HEK293T (cell line): ENCODE measurements at regions not wholly inside any gene's neighbourhood (a gene's known extent, or its start where the extent isn't known, plus 50 kb on each side); places are given as distances from the start of the nearest gene placed in this dataset.

Experiments
- CTCF ChIA-PET: fragments of 350-600 bp; formaldehyde crosslinking; extraction: SDS; loops from one replicate; lab custom pipeline; 2021; ENCODE audit warnings: antibody characterized with exemption, inconsistent platforms; lab: Yijun Ruan, JAX
- POLR2A ChIA-PET: fragments of 350-600 bp; formaldehyde crosslinking; extraction: SDS; loops from one replicate; lab custom pipeline; 2020; ENCODE audit warnings: antibody characterized with exemption, inconsistent platforms; lab: Yijun Ruan, JAX
- DNase-seq: peaks from one replicate; pipeline ENCODE4 v3.0.0; 2012; ENCODE audit warnings: mixed read lengths; ENCODE audit errors: extremely low spot score
- ARNT ChIP-seq: fragments of 450-650 bp; IDR thresholded peaks from 2 replicates; pipeline ENCODE4 v1.6.1; 2017; ENCODE audit warnings: mild to moderate bottlenecking
- BHLHE40 ChIP-seq: fragments of 450-650 bp; IDR thresholded peaks from 2 replicates; pipeline ENCODE4 v1.6.1; 2016; ENCODE audit warnings: mild to moderate bottlenecking, moderate library complexity, borderline replicate concordance
- CTBP1 ChIP-seq: fragments of 450-650 bp; IDR thresholded peaks from 2 replicates; pipeline ENCODE4 v1.6.1; 2016; ENCODE audit warnings: borderline replicate concordance
- ELF4 ChIP-seq: fragments of 450-650 bp; IDR thresholded peaks from 2 replicates; pipeline ENCODE4 v1.6.1; 2017; ENCODE audit warnings: antibody characterized with exemption
- FOXA1 ChIP-seq: fragments of 450-650 bp; IDR thresholded peaks from 2 replicates; pipeline ENCODE4 v1.6.1; 2016; ENCODE audit warnings: mild to moderate bottlenecking
- FOXK2 ChIP-seq: fragments of 450-650 bp; IDR thresholded peaks from 2 replicates; pipeline ENCODE4 v1.6.1; 2016; ENCODE audit warnings: mild to moderate bottlenecking
- FOXM1 ChIP-seq: fragments of 450-650 bp; IDR thresholded peaks from 2 replicates; pipeline ENCODE4 v1.6.1; 2017; ENCODE audit warnings: mild to moderate bottlenecking, borderline replicate concordance
- HDGF ChIP-seq: fragments of 450-650 bp; IDR thresholded peaks from 2 replicates; pipeline ENCODE4 v1.6.1; 2017; ENCODE audit warnings: antibody characterized with exemption, borderline replicate concordance
- L3MBTL2 ChIP-seq: fragments of 450-650 bp; conservative IDR thresholded peaks from 2 replicates; pipeline ENCODE4 v1.6.1; 2016; ENCODE audit warnings: mild to moderate bottlenecking
- LEF1 ChIP-seq: fragments of 450-650 bp; IDR thresholded peaks from 2 replicates; pipeline ENCODE4 v1.6.1; 2017; ENCODE audit warnings: mild to moderate bottlenecking, borderline replicate concordance
- NFRKB ChIP-seq: fragments of 450-650 bp; IDR thresholded peaks from 2 replicates; pipeline ENCODE4 v1.6.1; 2016; ENCODE audit warnings: mild to moderate bottlenecking, moderate library complexity
- PKNOX1 ChIP-seq: fragments of 450-650 bp; IDR thresholded peaks from 2 replicates; pipeline ENCODE4 v1.6.1; 2016
- SP1 ChIP-seq: fragments of 450-650 bp; IDR thresholded peaks from 2 replicates; pipeline ENCODE4 v1.6.1; 2017
- SUZ12 ChIP-seq: fragments of 450-650 bp; IDR thresholded peaks from 2 replicates; pipeline ENCODE4 v1.6.1; 2016; ENCODE audit warnings: mild to moderate bottlenecking
- TARDBP ChIP-seq: fragments of 450-650 bp; IDR thresholded peaks from 2 replicates; pipeline ENCODE4 v1.6.1; 2016
- ZNF384 ChIP-seq: fragments of 450-650 bp; IDR thresholded peaks from 2 replicates; pipeline ENCODE4 v1.6.1; 2016

- DNase-seq, result no peak
- TF ChIP-seq FOXK2 (no peak), SUZ12 (no peak), ARNT (no peak), FOXM1 (no peak)
- POLR2A ChIA-PET, result no interaction called here
- CTCF ChIA-PET, result no interaction called here
Measured at GRCh38 chr11:95388086-95388485, 157.1 kb upstream of the SESN3 start.

GRCh38 chr11:95387325-95387724 lies 156.3 kb upstream of the SESN3 start:
- DNase-seq, result no peak
- TF ChIP-seq CTBP1 (no peak), L3MBTL2 (no peak), SUZ12 (no peak), FOXA1 (no peak), ARNT (no peak), HDGF (no peak), SP1 (no peak), BHLHE40 (no peak), FOXM1 (no peak), ELF4 (no peak), ZNF384 (no peak), PKNOX1 (no peak)
- ChIA-PET CTCF (no interaction called here), POLR2A (no interaction called here)

- DNase-seq, result no peak
- TF ChIP-seq ZNF384, result no peak
- no peak for TF ChIP-seq L3MBTL2
- no peak for TF ChIP-seq SUZ12
- no peak for TF ChIP-seq CTBP1
- no peak for TF ChIP-seq NFRKB
- no peak for TF ChIP-seq PKNOX1
- CTCF ChIA-PET, result no interaction called here
- POLR2A ChIA-PET, result no interaction called here
Measured at GRCh38 chr11:95385577-95385976, 154.6 kb upstream of the SESN3 start.

GRCh38 chr11:95379479-95379878 lies 148.5 kb upstream of the SESN3 start:
- no peak for TF ChIP-seq L3MBTL2
- TF ChIP-seq HDGF, result no peak
- TF ChIP-seq FOXM1, result no peak
- TF ChIP-seq LEF1, result no peak
- TF ChIP-seq ARNT, result no peak
- TF ChIP-seq CTBP1, result no peak
- no peak for DNase-seq
- ChIA-PET CTCF (no interaction called here), POLR2A (no interaction called here)

GRCh38 chr11:95378789-95379188 lies 147.8 kb upstream of the SESN3 start:
- CTCF ChIA-PET, result interaction anchor here (0.5 kb wide), 1 partner anchor 971 kb away, joined by 3 read pairs; no protein-coding TSS in a partner anchor
- POLR2A ChIA-PET, result no interaction called here
- TF ChIP-seq ARNT (no peak), BHLHE40 (no peak), ELF4 (no peak), SP1 (no peak), NFRKB (no peak), FOXK2 (no peak), LEF1 (no peak), HDGF (no peak), FOXM1 (no peak), CTBP1 (no peak), ZNF384 (no peak), L3MBTL2 (no peak)
- DNase-seq, result no peak

GRCh38 chr11:95378111-95378510 lies 147.1 kb upstream of the SESN3 start:
- no peak for DNase-seq
- ChIA-PET POLR2A (no interaction called here), CTCF (interaction anchor here (0.7 kb wide), 1 partner anchor 130 kb away, joined by 4 read pairs; no protein-coding TSS in a partner anchor)
- TF ChIP-seq SUZ12, result no peak
- TF ChIP-seq NFRKB, result no peak
- no peak for TF ChIP-seq TARDBP
- TF ChIP-seq SP1, result no peak

GRCh38 chr11:95375886-95376285 lies 144.9 kb upstream of the SESN3 start:
- no peak for DNase-seq
- TF ChIP-seq SP1 (no peak), PKNOX1 (no peak), BHLHE40 (no peak), LEF1 (no peak), TARDBP (no peak), ZNF384 (no peak), HDGF (no peak), SUZ12 (no peak), ARNT (no peak), FOXK2 (no peak), CTBP1 (no peak)
- POLR2A ChIA-PET, result no interaction called here
- CTCF ChIA-PET, result no interaction called here
